B cell (primary cell): ENCODE measurements at regions not wholly inside any gene's neighbourhood (a gene's known extent, or its start where the extent isn't known, plus 50 kb on each side); places are given as distances from the start of the nearest gene placed in this dataset.

Source experiments
- ATAC-seq: fragments of 200-7000 bp; cut with Tn5 transposase; one replicate; pipeline ENCODE4 v1.10.0; 2021; ENCODE audit warnings: low read depth, mild to moderate bottlenecking, moderate number of reproducible peaks, moderate library complexity
- CTCF ChIA-PET: fragments of 350-600 bp; sonication (Branson Sonifier 250); formaldehyde crosslinking; loops from one replicate; lab custom pipeline; 2021; ENCODE audit warnings: antibody characterized with exemption, inconsistent platforms; lab: Charles Lee
- POLR2A ChIA-PET: fragments of 350-600 bp; sonication (Branson Sonifier 250); formaldehyde crosslinking; loops from one replicate; lab custom pipeline; 2021; ENCODE audit warnings: antibody characterized with exemption; lab: Charles Lee
- DNase-seq: peaks from one replicate; pipeline ENCODE4 v3.0.0; 2013
- H2AFZ ChIP-seq: 2 replicates; pipeline ENCODE4 v1.6.1; 2012; ENCODE audit warnings: mild to moderate bottlenecking, low read depth, low read length; ENCODE audit not compliant: insufficient read depth, poor library complexity, severe bottlenecking
- H3K27ac ChIP-seq, 2 donors: 1 replicate in 1 of 2; 2 replicates in 1 of 2; pipeline ENCODE4 v1.5.1; 2012 to 2013; ENCODE audit warnings: low read length in 2 of 2, mild to moderate bottlenecking in 2 of 2, moderate library complexity in 1 of 2
- H3K27me3 ChIP-seq, 4 experiments: fragments of 200-600 bp in 1 of 4; sonication (generic) in 1 of 4; replicated peaks in 1 of 4; 1 replicate in 2 of 4; 2 replicates in 2 of 4; pipeline versions ENCODE4 v1.6.1 to v1.7.0; 2013 to 2016; ENCODE audit warnings: low read length in 3 of 4, mild to moderate bottlenecking in 2 of 4, mixed read lengths in 1 of 4, moderate library complexity in 1 of 4; ENCODE audit not compliant: insufficient read depth in 4 of 4, control insufficient read depth in 3 of 4; ENCODE audit errors: control extremely low read depth in 1 of 4
- H3K36me3 ChIP-seq, 2 experiments: replicated peaks in 1 of 2; 1 replicate in 1 of 2; 2 replicates in 1 of 2; pipeline versions ENCODE4 v1.6.1 to v1.7.1; 2013; ENCODE audit warnings: low read length in 1 of 2; ENCODE audit not compliant: insufficient read depth in 2 of 2, control insufficient read depth in 1 of 2; ENCODE audit errors: control extremely low read depth in 1 of 2, extremely low read depth in 1 of 2
- H3K4me1 ChIP-seq, 2 donors: fragments of 200-600 bp in 1 of 2; sonication (generic) in 1 of 2; 1 replicate in 1 of 2; 2 replicates in 1 of 2; pipeline versions ENCODE4 v1.5.1 to v1.6.1; 2013 to 2017; ENCODE audit warnings: low read length in 2 of 2; ENCODE audit not compliant: control insufficient read depth in 2 of 2, insufficient read depth in 2 of 2
- H3K4me2 ChIP-seq: replicated peaks from 2 replicates; pipeline ENCODE3; 2012; ENCODE audit warnings: mild to moderate bottlenecking, low read depth, low read length; ENCODE audit not compliant: poor library complexity, severe bottlenecking
- H3K4me3 ChIP-seq, 5 experiments: fragments of 200-600 bp in 1 of 5; sonication (generic) in 1 of 5; 1 replicate in 3 of 5; 2 replicates in 2 of 5; pipeline versions ENCODE4 v1.5.1 to v1.7.0; 2011 to 2016; ENCODE audit warnings: low read length in 4 of 5, mild to moderate bottlenecking in 4 of 5, low read depth in 2 of 5, control low read depth in 1 of 5, moderate library complexity in 1 of 5; ENCODE audit not compliant: insufficient read depth in 1 of 5; ENCODE audit errors: control extremely low read depth in 1 of 5, extremely low read depth in 1 of 5
- H3K79me2 ChIP-seq: fragments of 200-600 bp; sonication (generic); one replicate; pipeline ENCODE4 v1.6.0; 2016; ENCODE audit warnings: low read length; ENCODE audit not compliant: control insufficient read depth, insufficient read depth
- H3K9ac ChIP-seq: fragments of 200-600 bp; sonication (generic); 2 replicates; pipeline ENCODE4 v1.6.1; 2017; ENCODE audit warnings: mild to moderate bottlenecking, low read length, moderate library complexity
- H3K9me3 ChIP-seq, 3 donors: one replicate each; pipeline versions ENCODE4 v1.6.1 to v1.7.1; 2013; ENCODE audit warnings: low read length in 2 of 3; ENCODE audit not compliant: control insufficient read depth in 2 of 3, insufficient read depth in 1 of 3; ENCODE audit errors: control extremely low read depth in 1 of 3
- H4K20me1 ChIP-seq: 2 replicates; pipeline ENCODE4 v1.6.0; 2012; ENCODE audit warnings: mild to moderate bottlenecking, low read length; ENCODE audit not compliant: insufficient read depth, control insufficient read depth, poor library complexity, severe bottlenecking
- H3K27ac Mint-ChIP-seq: one replicate; pipeline ENCODE4 v1.8.0; 2021; ENCODE audit warnings: mixed read lengths
- H3K27me3 Mint-ChIP-seq: one replicate; pipeline ENCODE4 v1.8.0; 2021; ENCODE audit warnings: mixed read lengths
- H3K4me1 Mint-ChIP-seq: one replicate; pipeline ENCODE4 v1.8.0; 2021; ENCODE audit warnings: mixed read lengths
- H3K4me3 Mint-ChIP-seq: one replicate; pipeline ENCODE4 v1.8.0; 2021; ENCODE audit warnings: mixed read lengths
- H3K9me3 Mint-ChIP-seq: one replicate; pipeline ENCODE4 v1.8.0; 2022; ENCODE audit warnings: mixed read lengths; ENCODE audit not compliant: insufficient read depth
- CTCF ChIP-seq: fragments of 200-600 bp; IDR thresholded peaks from one replicate; pipeline ENCODE4 v1.8.0; 2022; ENCODE audit warnings: antibody characterized with exemption, mild to moderate bottlenecking
- EZH2 ChIP-seq: IDR thresholded peaks from 2 replicates; pipeline ENCODE4 v1.6.1; 2012; ENCODE audit warnings: borderline replicate concordance, low read depth, mild to moderate bottlenecking, moderate library complexity, low read length; ENCODE audit not compliant: insufficient read depth, poor library complexity, severe bottlenecking
- WGBS: methylation state at CpG from one replicate; pipeline ENCODE4 v1.1.5; 2013; ENCODE audit warnings: missing lambda C conversion rate; ENCODE audit not compliant: insufficient coverage; 5-methylcytosine and 5-hydroxymethylcytosine counted together
- intact Hi-C: fragments of 100-400 bp; cut with micrococcal nuclease; formaldehyde crosslinking; loops from one replicate; pipeline ENCODE4 v1.10.0; 2022

GRCh38 chr16:85202631-85203461 is 90.6 kb upstream of the CIBAR2 start:
- Mint-ChIP-seq H3K27ac (no peak overlapping the region), H3K9me3 (no peaks in the 10 kb centered on the region), H3K4me3 (no peak overlapping the region), H3K27me3 (peaks cover 8% of the 10 kb centered on the region), H3K4me1 (no peaks in the 10 kb centered on the region)
- no peak overlapping the region for H3K9ac ChIP-seq
- H3K4me1 ChIP-seq = no peaks in the 10 kb centered on the region
- no peak overlapping the region for H3K4me2 ChIP-seq
- no peaks in the 10 kb centered on the region for H3K36me3 ChIP-seq
- TF ChIP-seq CTCF = no peak
- TF ChIP-seq EZH2 = no peak
- H3K27me3 ChIP-seq = no peaks in the 10 kb centered on the region
- no peak overlapping the region for H3K27ac ChIP-seq
- 84% methylated on average over 19 of the region's 21 CpGs for WGBS
- POLR2A ChIA-PET = no interaction called here
- no peak for DNase-seq
- intact Hi-C loops = no loop called here
- no peak for ATAC-seq
- H4K20me1 ChIP-seq = no peaks in the 10 kb centered on the region
- H3K4me3 ChIP-seq = no peak overlapping the region
- CTCF ChIA-PET = no interaction called here
- no peak overlapping the region for H2AFZ ChIP-seq
- peaks cover 0 to 4% (median 0%) of the 10 kb centered on the region in 3 donors for H3K9me3 ChIP-seq
- H3K79me2 ChIP-seq = no peaks in the 10 kb centered on the region

GRCh38 chr16:85203462-85203813 is 91.2 kb upstream of the CIBAR2 start:
- H3K79me2 ChIP-seq = no peaks in the 10 kb centered on the region
- Mint-ChIP-seq H3K4me3 (no peak overlapping the region), H3K27ac (no peak overlapping the region), H3K27me3 (peaks cover 8% of the 10 kb centered on the region), H3K4me1 (no peaks in the 10 kb centered on the region), H3K9me3 (no peaks in the 10 kb centered on the region)
- no peaks in the 10 kb centered on the region for H3K27me3 ChIP-seq
- WGBS = 89% methylated on average over 5 of the region's 5 CpGs
- no peak overlapping the region for H3K4me3 ChIP-seq
- intact Hi-C loops = no loop called here
- no peaks in the 10 kb centered on the region for H4K20me1 ChIP-seq
- no peak overlapping the region for H2AFZ ChIP-seq
- H3K9me3 ChIP-seq = peaks cover 0 to 10% (median 0%) of the 10 kb centered on the region in 3 donors
- no peak overlapping the region for H3K9ac ChIP-seq
- H3K36me3 ChIP-seq = no peaks in the 10 kb centered on the region
- ChIA-PET POLR2A (no interaction called here), CTCF (no interaction called here)
- DNase-seq (no peak), ATAC-seq (no peak)
- TF ChIP-seq CTCF = no peak
- no peak for TF ChIP-seq EZH2
- no peak overlapping the region for H3K27ac ChIP-seq
- H3K4me2 ChIP-seq = no peak overlapping the region
- no peaks in the 10 kb centered on the region for H3K4me1 ChIP-seq
